IMR-90 (cell line): ENCODE measurements at regions not wholly inside any gene's neighbourhood (a gene's known extent, or its start where the extent isn't known, plus 50 kb on each side); places are given as distances from the start of the nearest gene placed in this dataset.

Experiments
- ATAC-seq: fragments of 200-7000 bp; cut with Tn5 transposase; 2 replicates; pipeline ENCODE4 v1.9.1; 2020; ENCODE audit warnings: low read depth, mild to moderate bottlenecking, moderate library complexity
- BruUV-seq: library from RNA; stranded (reverse); fragments of 400-500 nt; replicated peaks from 2 replicates; lab custom pipeline; 2021; lab: Mats Ljungman, UMichigan
- CTCF ChIA-PET: fragments of 300-600 bp; formaldehyde crosslinking; extraction: SDS; loops from one replicate; lab custom pipeline; 2021; ENCODE audit warnings: antibody characterized with exemption; lab: Yijun Ruan, JAX
- POLR2A ChIA-PET: fragments of 300-600 bp; sonication (Branson Sonifier 250); formaldehyde crosslinking; loops from one replicate; lab custom pipeline; 2022; ENCODE audit warnings: antibody characterized with exemption; ENCODE audit not compliant: unreplicated experiment; lab: Charles Lee
- DNase-seq: peaks from one replicate; pipeline ENCODE4 v3.0.0; 2013
- H2AFZ ChIP-seq: replicated peaks from 2 replicates; pipeline ENCODE3; 2013; ENCODE audit warnings: low read length, mild to moderate bottlenecking; ENCODE audit not compliant: poor library complexity
- H2AK5ac ChIP-seq: 2 replicates; pipeline ENCODE4 v1.6.1; 2013; ENCODE audit warnings: low read depth, low read length, inconsistent platforms
- H2AK9ac ChIP-seq: replicated peaks from 2 replicates; pipeline ENCODE3; 2013; ENCODE audit warnings: mild to moderate bottlenecking, low read depth, low read length, moderate library complexity; ENCODE audit not compliant: poor library complexity
- H2BK120ac ChIP-seq: 2 replicates; pipeline ENCODE4 v1.6.1; 2013; ENCODE audit warnings: low read depth, low read length, inconsistent platforms
- H2BK15ac ChIP-seq: 3 replicates; pipeline ENCODE4 v1.6.1; 2013; ENCODE audit warnings: low read depth, low read length, inconsistent platforms
- H2BK20ac ChIP-seq: 2 replicates; pipeline ENCODE4 v1.6.1; 2013; ENCODE audit warnings: low read depth, mild to moderate bottlenecking, inconsistent platforms, low read length, moderate library complexity
- H2BK5ac ChIP-seq: 2 replicates; pipeline ENCODE4 v1.6.1; 2013; ENCODE audit warnings: mild to moderate bottlenecking, low read depth, low read length, inconsistent platforms; ENCODE audit not compliant: poor library complexity, severe bottlenecking
- H3K14ac ChIP-seq: replicated peaks from 2 replicates; pipeline ENCODE4 v1.6.1; 2013; ENCODE audit warnings: low read depth, low read length, inconsistent platforms
- H3K18ac ChIP-seq: 2 replicates; pipeline ENCODE4 v1.6.1; 2013; ENCODE audit warnings: low read depth, low read length, control low read depth
- H3K23ac ChIP-seq: 2 replicates; pipeline ENCODE4 v1.6.1; 2013; ENCODE audit warnings: low read depth, low read length, inconsistent platforms
- H3K27ac ChIP-seq: 2 replicates; pipeline ENCODE4 v1.5.1; 2013; ENCODE audit warnings: mild to moderate bottlenecking, control low read depth, low read length; ENCODE audit not compliant: insufficient read depth
- H3K27me3 ChIP-seq: 2 replicates; pipeline ENCODE4 v1.6.1; 2013; ENCODE audit warnings: low read length; ENCODE audit not compliant: control insufficient read depth, insufficient read depth
- H3K36me3 ChIP-seq: 2 replicates; pipeline ENCODE4 v1.6.1; 2013; ENCODE audit warnings: low read length, mixed read lengths; ENCODE audit not compliant: control insufficient read depth, insufficient read depth
- H3K4ac ChIP-seq: 2 replicates; pipeline ENCODE4 v1.6.1; 2013; ENCODE audit warnings: low read depth, low read length, inconsistent platforms
- H3K4me1 ChIP-seq: 2 replicates; pipeline ENCODE4 v1.6.1; 2013; ENCODE audit warnings: low read length, mixed read lengths; ENCODE audit not compliant: control insufficient read depth, insufficient read depth
- H3K4me2 ChIP-seq: 2 replicates; pipeline ENCODE4 v1.6.1; 2013; ENCODE audit warnings: low read depth, mild to moderate bottlenecking, control low read depth, low read length, moderate library complexity
- H3K4me3 ChIP-seq: 2 replicates; pipeline ENCODE4 v1.5.1; 2013; ENCODE audit warnings: low read depth, mild to moderate bottlenecking, control low read depth, low read length, moderate library complexity; ENCODE audit not compliant: insufficient read depth
- H3K56ac ChIP-seq: 2 replicates; pipeline ENCODE4 v1.6.1; 2013; ENCODE audit warnings: low read length, inconsistent platforms; ENCODE audit not compliant: insufficient read depth; ENCODE audit errors: extremely low read depth
- H3K79me1 ChIP-seq, 2 experiments: 2 replicates each; pipeline ENCODE4 v1.6.1; 2013; ENCODE audit warnings: low read length in 2 of 2, inconsistent platforms in 1 of 2, low read depth in 1 of 2
- H3K9ac ChIP-seq: 2 replicates; pipeline ENCODE4 v1.6.1; 2013; ENCODE audit warnings: low read depth, low read length, control low read depth
- H3K9me1 ChIP-seq: 2 replicates; pipeline ENCODE4 v1.6.1; 2013; ENCODE audit warnings: low read length, inconsistent platforms; ENCODE audit not compliant: insufficient read depth
- H3K9me3 ChIP-seq: 2 replicates; pipeline ENCODE4 v1.6.1; 2013; ENCODE audit warnings: low read length; ENCODE audit not compliant: control insufficient read depth, insufficient read depth
- H4K20me1 ChIP-seq: 2 replicates; pipeline ENCODE4 v1.6.1; 2013; ENCODE audit warnings: low read length, inconsistent platforms; ENCODE audit not compliant: insufficient read depth
- H4K5ac ChIP-seq: 2 replicates; pipeline ENCODE4 v1.6.1; 2013; ENCODE audit warnings: mild to moderate bottlenecking, low read depth, low read length, control low read depth
- H4K8ac ChIP-seq, 2 experiments: 2 replicates each; pipeline ENCODE4 v1.6.1; 2013; ENCODE audit warnings: low read depth in 2 of 2, low read length in 2 of 2, control low read depth in 1 of 2, inconsistent platforms in 1 of 2
- H4K91ac ChIP-seq: 2 replicates; pipeline ENCODE4 v1.6.1; 2013; ENCODE audit warnings: low read depth, low read length, inconsistent platforms; ENCODE audit not compliant: insufficient read depth
- BHLHE40 ChIP-seq: fragments of 150-350 bp; IDR thresholded peaks from 2 replicates; pipeline ENCODE4 v1.6.1; 2016; ENCODE audit warnings: mild to moderate bottlenecking, low read depth, low read length
- CHD1 ChIP-seq: IDR thresholded peaks from 2 replicates; pipeline ENCODE4 v1.6.1; 2012; ENCODE audit warnings: low read depth, low read length, improper control_type of control experiment
- CTCF ChIP-seq: conservative IDR thresholded peaks from 2 replicates; pipeline ENCODE4 v1.5.1; 2012; ENCODE audit warnings: mild to moderate bottlenecking, low read depth, low read length, improper control_type of control experiment
- ELK1 ChIP-seq: fragments of 150-350 bp; IDR thresholded peaks from 2 replicates; pipeline ENCODE4 v1.6.1; 2016; ENCODE audit warnings: low read depth, mild to moderate bottlenecking, low read length, moderate library complexity, borderline replicate concordance
- FOS ChIP-seq: fragments of 150-350 bp; IDR thresholded peaks from 2 replicates; pipeline ENCODE4 v1.6.1; 2016; ENCODE audit warnings: low read depth, low read length
- MAFK ChIP-seq: IDR thresholded peaks from 2 replicates; pipeline ENCODE4 v1.6.1; 2012; ENCODE audit warnings: low read depth, low read length, improper control_type of control experiment
- MAZ ChIP-seq: IDR thresholded peaks from 2 replicates; pipeline ENCODE4 v1.6.1; 2012; ENCODE audit warnings: low read depth, mild to moderate bottlenecking, low read length, improper control_type of control experiment, moderate library complexity, borderline replicate concordance
- MXI1 ChIP-seq: IDR thresholded peaks from 2 replicates; pipeline ENCODE4 v1.6.1; 2012; ENCODE audit warnings: low read depth, mild to moderate bottlenecking, low read length, moderate library complexity, borderline replicate concordance
- NFE2L2 ChIP-seq: fragments of 150-350 bp; IDR thresholded peaks from 2 replicates; pipeline ENCODE4 v1.6.1; 2016; ENCODE audit warnings: low read depth, mild to moderate bottlenecking, low read length
- POLR2A ChIP-seq: IDR thresholded peaks from 2 replicates; pipeline ENCODE4 v1.6.1; 2012; ENCODE audit warnings: mild to moderate bottlenecking, low read depth, low read length
- RAD21 ChIP-seq: IDR thresholded peaks from 2 replicates; pipeline ENCODE4 v1.6.1; 2012; ENCODE audit warnings: low read length, improper control_type of control experiment
- RCOR1 ChIP-seq: IDR thresholded peaks from 2 replicates; pipeline ENCODE4 v1.6.1; 2012; ENCODE audit warnings: mild to moderate bottlenecking, low read length, improper control_type of control experiment; ENCODE audit not compliant: insufficient replicate concordance
- RFX5 ChIP-seq: IDR thresholded peaks from 2 replicates; pipeline ENCODE4 v1.8.0; 2012; ENCODE audit warnings: low read depth, mild to moderate bottlenecking, low read length, moderate library complexity
- SMC3 ChIP-seq: fragments of 150-350 bp; IDR thresholded peaks from 2 replicates; pipeline ENCODE4 v1.6.1; 2016; ENCODE audit warnings: low read depth, mild to moderate bottlenecking, antibody characterized with exemption, low read length, moderate library complexity
- USF2 ChIP-seq: fragments of 150-350 bp; IDR thresholded peaks from 2 replicates; pipeline ENCODE4 v1.6.1; 2017; ENCODE audit warnings: mild to moderate bottlenecking, antibody characterized with exemption, low read length, low read depth
- WGBS, 2 experiments: methylation state at CpG; one replicate each; pipeline versions ENCODE4 v1.1.5 to v1.1.7; 2013; ENCODE audit warnings: missing lambda C conversion rate in 2 of 2; ENCODE audit not compliant: insufficient read length in 1 of 2; ENCODE audit errors: extremely low coverage in 2 of 2; 5-methylcytosine and 5-hydroxymethylcytosine counted together
- dilution Hi-C: fragments of 300-500 bp; cut with HindIII; formaldehyde crosslinking; loops from one replicate; pipeline ENCODE4 v1.14.3; 2018; ENCODE audit warnings: low sequenced_read_pairs; ENCODE audit not compliant: unreplicated experiment
- in situ Hi-C: fragments of 300-500 bp; cut with MboI; formaldehyde crosslinking; loops from 3 replicates; pipeline ENCODE4 v1.14.3; 2019; ENCODE audit warnings: low sequenced_read_pairs, inconsistent platforms, mixed read lengths
- intact Hi-C: fragments of 100-400 bp; cut with micrococcal nuclease; formaldehyde crosslinking; loops from 2 replicates; pipeline ENCODE4 v1.10.0; 2022

GRCh38 chr1:208616776-208617175, 372.6 kb upstream of the PLXNA2 start:
- no CpG with 5 or more reads among the region's 3 CpGs for WGBS, 2 experiments
- DNase-seq (no peak), ATAC-seq (no peak)
- Histone ChIP-seq H2BK5ac (no peak overlapping the region), H4K20me1 (no peaks in the 10 kb centered on the region), H3K27ac (no peak overlapping the region), H3K23ac (no peak overlapping the region), H2AK9ac (no peak overlapping the region), H3K27me3 (no peaks in the 10 kb centered on the region), H4K91ac (no peak overlapping the region), H3K36me3 (no peaks in the 10 kb centered on the region), H4K8ac (no peak overlapping the region), H3K4me2 (no peak overlapping the region), H3K9ac (no peak overlapping the region), H3K4ac (no peak overlapping the region), H2BK15ac (no peak overlapping the region), H3K4me3 (no peak overlapping the region), H3K79me1 (no peaks in the 10 kb centered on the region), H2AK5ac (no peak overlapping the region), H3K56ac (no peak overlapping the region), H3K9me3 (peaks cover 11% of the 10 kb centered on the region; the same call in 1 of the 2 replicates), H3K18ac (no peak overlapping the region), H2BK120ac (no peak overlapping the region), H4K5ac (no peak overlapping the region), H3K14ac (no peak overlapping the region), H2BK20ac (no peak overlapping the region), H3K9me1 (no peaks in the 10 kb centered on the region), H2AFZ (no peak overlapping the region), H3K4me1 (no peaks in the 10 kb centered on the region)
- no peak for TF ChIP-seq RCOR1
- TF ChIP-seq RFX5: no peak
- TF ChIP-seq MAZ: no peak
- TF ChIP-seq USF2: no peak
- TF ChIP-seq SMC3: no peak
- TF ChIP-seq NFE2L2: no peak
- TF ChIP-seq ELK1: no peak
- TF ChIP-seq MAFK: no peak
- no peak for TF ChIP-seq POLR2A
- no peak for TF ChIP-seq BHLHE40
- TF ChIP-seq RAD21: no peak
- TF ChIP-seq MXI1: no peak
- TF ChIP-seq FOS: no peak
- TF ChIP-seq CHD1: no peak
- TF ChIP-seq CTCF: no peak
- dilution Hi-C loops: no loop called here
- ChIA-PET POLR2A (no interaction called here), CTCF (no interaction called here)
- intact Hi-C loops: no loop called here
- in situ Hi-C loops: no loop called here
- BruUV-seq: no TSS peak
